ENCODE measurements at regions not wholly inside any gene's neighbourhood (a gene's known extent, or its start where the extent isn't known, plus 50 kb on each side); places are given as distances from the start of the nearest gene placed in this dataset.

GRCh38 chr1:219085988-219086387, 87.7 kb upstream of the LYPLAL1 start:
- Histone ChIP-seq H3K9me3 (no peaks in the 10 kb centered on the region), H3K36me3 (ENCODE audit: control insufficient read depth, insufficient read depth, low read length) (no peaks in the 10 kb centered on the region), H3K4me1 (no peaks in the 10 kb centered on the region), H3K27me3 (replicated peaks; ENCODE audit: control insufficient read depth, insufficient read depth, low read length) (no peaks in the 10 kb centered on the region), H3K4me3 (ENCODE audit: low read depth, low read length) (no peak overlapping the region)
- Mint-ChIP-seq H3K27ac (ENCODE audit: unreplicated experiment) (no peak overlapping the region), H3K4me3 (ENCODE audit: unreplicated experiment) (no peak overlapping the region), H3K4me1 (ENCODE audit: low read depth, unreplicated experiment) (no peaks in the 10 kb centered on the region), H3K27me3 (ENCODE audit: insufficient read depth, unreplicated experiment) (no peaks in the 10 kb centered on the region), H3K36me3 (ENCODE audit: insufficient read depth, unreplicated experiment) (no peaks in the 10 kb centered on the region), H3K9me3 (ENCODE audit: unreplicated experiment) (no peaks in the 10 kb centered on the region)
- ChIA-PET POLR2A (interaction anchor here (0.7 kb wide), 1 partner anchor 1329 kb away, joined by 4 read pairs; no protein-coding TSS in a partner anchor), CTCF (no interaction called here)
- no TSS peak for BruUV-seq (replicated peaks)
- no peak for DNase-seq
- no peak for TF ChIP-seq CTCF (IDR thresholded peaks at IDR 0.05; ENCODE audit: insufficient read depth in 1 of 2, low read depth in 1 of 2, low read length in 1 of 2, severe bottlenecking in 1 of 2, unreplicated experiment in 1 of 2)
- intact Hi-C loops (cut with micrococcal nuclease; ENCODE audit: unreplicated experiment), result no loop called here

DNA sequence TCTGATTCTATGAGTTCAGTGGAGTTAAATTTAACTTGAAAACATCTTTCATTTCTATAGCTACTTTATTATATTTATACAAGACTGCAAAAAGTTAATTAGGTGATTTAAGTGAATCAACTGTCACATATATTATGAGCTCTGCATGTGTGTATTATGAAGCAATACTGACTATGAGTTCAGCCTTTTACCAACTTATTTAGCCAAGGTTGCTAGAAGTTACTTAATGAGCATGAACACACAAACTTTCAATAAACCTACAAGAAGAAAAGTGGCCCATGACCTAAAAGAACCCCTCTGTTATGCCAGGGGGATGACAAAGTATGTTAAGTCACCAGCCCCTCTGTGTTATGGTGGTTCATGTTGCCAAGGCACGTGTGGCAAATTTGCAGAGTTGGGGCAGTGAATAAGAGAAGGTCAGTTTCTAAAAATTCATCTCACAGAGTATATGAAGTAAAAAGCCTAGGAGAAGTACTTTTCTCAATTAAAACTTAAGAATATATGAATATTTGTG, 86.7 kb upstream of the LYPLAL1 start:
- Histone ChIP-seq H3K27me3 (replicated peaks; ENCODE audit: control insufficient read depth, insufficient read depth, low read length) (no peaks in the 10 kb centered on the region), H3K9me3 (no peaks in the 10 kb centered on the region), H3K4me3 (ENCODE audit: low read depth, low read length) (no peak overlapping the region), H3K4me1 (no peaks in the 10 kb centered on the region), H3K36me3 (ENCODE audit: control insufficient read depth, insufficient read depth, low read length) (no peaks in the 10 kb centered on the region)
- no peaks in the 10 kb centered on the region for H3K27me3 Mint-ChIP-seq (ENCODE audit: insufficient read depth, unreplicated experiment)
- POLR2A ChIA-PET, result no interaction called here
- intact Hi-C loops (cut with micrococcal nuclease; ENCODE audit: unreplicated experiment), result no loop called here
- no peak overlapping the region for H3K4me3 Mint-ChIP-seq (ENCODE audit: unreplicated experiment)
- H3K36me3 Mint-ChIP-seq (ENCODE audit: insufficient read depth, unreplicated experiment), result no peaks in the 10 kb centered on the region
- TF ChIP-seq CTCF (IDR thresholded peaks at IDR 0.05; ENCODE audit: insufficient read depth in 1 of 2, low read depth in 1 of 2, low read length in 1 of 2, severe bottlenecking in 1 of 2, unreplicated experiment in 1 of 2), result no peak
- no peak for DNase-seq
- CTCF ChIA-PET, result no interaction called here
- H3K27ac Mint-ChIP-seq (ENCODE audit: unreplicated experiment), result no peak overlapping the region
- BruUV-seq (replicated peaks), result no TSS peak
- H3K9me3 Mint-ChIP-seq (ENCODE audit: unreplicated experiment), result no peaks in the 10 kb centered on the region
- H3K4me1 Mint-ChIP-seq (ENCODE audit: low read depth, unreplicated experiment), result no peaks in the 10 kb centered on the region

DNA sequence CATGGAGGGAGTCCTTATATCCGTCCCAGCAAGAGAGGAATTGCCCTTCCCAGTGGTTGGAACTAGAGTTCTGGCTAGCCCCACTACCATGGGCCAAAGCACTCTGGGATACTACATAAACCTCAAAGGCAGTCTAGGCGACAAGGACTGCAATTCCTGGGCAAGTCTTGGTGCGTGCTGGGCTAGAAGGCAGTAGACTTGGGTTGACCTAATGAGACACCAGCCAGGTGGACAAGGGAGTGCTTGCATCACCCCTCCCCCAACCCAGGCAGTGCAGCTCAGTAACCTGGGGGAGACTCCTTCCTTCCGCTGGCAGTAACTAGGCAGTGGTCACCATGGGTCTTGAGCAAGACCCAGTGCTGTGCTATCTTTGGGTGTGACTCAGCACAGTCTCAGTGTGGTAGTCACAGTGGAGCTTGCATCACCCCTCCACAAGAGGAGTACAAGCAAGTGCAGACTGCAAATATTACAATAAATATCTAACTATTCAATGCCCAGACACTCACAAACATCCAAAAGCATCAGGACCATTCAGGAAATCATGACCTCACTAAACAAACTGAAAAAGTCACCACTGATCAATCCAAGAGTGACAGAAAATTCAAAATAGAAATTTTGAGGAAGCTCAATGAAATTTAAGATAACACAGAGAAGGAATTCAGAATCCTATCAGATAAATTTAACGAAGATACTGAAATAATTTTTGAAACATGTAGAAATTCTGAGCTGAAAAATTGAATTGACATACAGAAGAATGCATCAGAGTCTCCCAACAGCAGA, 84.7 kb upstream of the LYPLAL1 start:
- H3K36me3 ChIP-seq (ENCODE audit: control insufficient read depth, insufficient read depth, low read length), result no peaks in the 10 kb centered on the region
- CTCF ChIA-PET, result no interaction called here
- BruUV-seq (replicated peaks), result no TSS peak
- Mint-ChIP-seq H3K36me3 (ENCODE audit: insufficient read depth, unreplicated experiment) (no peaks in the 10 kb centered on the region), H3K27ac (ENCODE audit: unreplicated experiment) (no peak overlapping the region), H3K27me3 (ENCODE audit: insufficient read depth, unreplicated experiment) (no peaks in the 10 kb centered on the region), H3K4me1 (ENCODE audit: low read depth, unreplicated experiment) (no peaks in the 10 kb centered on the region), H3K9me3 (ENCODE audit: unreplicated experiment) (no peaks in the 10 kb centered on the region), H3K4me3 (ENCODE audit: unreplicated experiment) (no peak overlapping the region)
- POLR2A ChIA-PET, result no interaction called here
- no peak for TF ChIP-seq CTCF (IDR thresholded peaks at IDR 0.05; ENCODE audit: insufficient read depth in 1 of 2, low read depth in 1 of 2, low read length in 1 of 2, severe bottlenecking in 1 of 2, unreplicated experiment in 1 of 2)
- H3K27me3 ChIP-seq (replicated peaks; ENCODE audit: control insufficient read depth, insufficient read depth, low read length), result no peaks in the 10 kb centered on the region
- intact Hi-C loops (cut with micrococcal nuclease; ENCODE audit: unreplicated experiment), result no loop called here
- no peaks in the 10 kb centered on the region; the same call in 1 of the 2 replicates for H3K9me3 ChIP-seq
- DNase-seq, result peak in 1 of 2 experiments; percentile 22
- H3K4me3 ChIP-seq (ENCODE audit: low read depth, low read length), result no peak overlapping the region
- no peaks in the 10 kb centered on the region for H3K4me1 ChIP-seq
